ENCODE measurements at regions not wholly inside any gene's neighbourhood (a gene's known extent, or its start where the extent isn't known, plus 50 kb on each side); places are given as distances from the start of the nearest gene placed in this dataset.
"Not testable (repeated sequence)": the region's sequence is repeated elsewhere in the genome, so short reads cannot be mapped to it uniquely, and the experiment has no call there.

GRCh38 chr1:65079941-65080340 is 68.1 kb upstream of the AK4 start:
- H3K4me1 Mint-ChIP-seq: no peaks in the 10 kb centered on the region

GRCh38 chr1:65082346-65083040 is 65.5 kb upstream of the AK4 start:
- no peak overlapping the region for H3K27ac Mint-ChIP-seq
- no peak overlapping the region for H3K4me3 Mint-ChIP-seq
- peaks cover 1% of the 10 kb centered on the region for H3K36me3 Mint-ChIP-seq (ENCODE audit: low read depth)
- no peaks in the 10 kb centered on the region for H3K27me3 Mint-ChIP-seq (ENCODE audit: low read depth, poor library complexity)
- H3K4me1 Mint-ChIP-seq: no peaks in the 10 kb centered on the region
- no peak for DNase-seq
- TF ChIP-seq CTCF (IDR thresholded peaks at IDR 0.05): no peak
- peaks cover 11% of the 10 kb centered on the region for H3K9me3 Mint-ChIP-seq

More at GRCh38 chr1:65079941-65080340, 68.1 kb upstream of the AK4 start:
- Mint-ChIP-seq H3K27ac (no peak overlapping the region), H3K4me3 (no peak overlapping the region), H3K27me3 (ENCODE audit: low read depth, poor library complexity) (no peaks in the 10 kb centered on the region), H3K36me3 (ENCODE audit: low read depth) (no peaks in the 10 kb centered on the region), H3K9me3 (no peaks in the 10 kb centered on the region)
- no peak for TF ChIP-seq CTCF (IDR thresholded peaks at IDR 0.05)
- no peak for DNase-seq

GRCh38 chr1:65083263-65083896 is 64.6 kb upstream of the AK4 start:
- Mint-ChIP-seq H3K9me3 (peaks cover 17% of the 10 kb centered on the region), H3K27ac (no peak overlapping the region), H3K4me1 (no peaks in the 10 kb centered on the region), H3K36me3 (ENCODE audit: low read depth) (peaks cover 4% of the 10 kb centered on the region), H3K4me3 (no peak overlapping the region), H3K27me3 (ENCODE audit: low read depth, poor library complexity) (no peaks in the 10 kb centered on the region)
- no peak for DNase-seq
- TF ChIP-seq CTCF (IDR thresholded peaks at IDR 0.05): no peak

GRCh38 chr1:65084066-65084465 is 63.9 kb upstream of the AK4 start:
- Mint-ChIP-seq H3K27me3 (ENCODE audit: low read depth, poor library complexity) (no peaks in the 10 kb centered on the region), H3K27ac (no peak overlapping the region)

GRCh38 chr1:65087519-65087918 is 60.5 kb upstream of the AK4 start:
- H3K36me3 Mint-ChIP-seq (ENCODE audit: low read depth); H3K4me3 Mint-ChIP-seq; H3K4me1 Mint-ChIP-seq; H3K27me3 Mint-ChIP-seq (ENCODE audit: low read depth, poor library complexity); H3K27ac Mint-ChIP-seq; DNase-seq: not testable (repeated sequence)
- H3K9me3 Mint-ChIP-seq: peaks cover 21% of the 10 kb centered on the region

More at GRCh38 chr1:65084066-65084465, 63.9 kb upstream of the AK4 start:
- no peak for TF ChIP-seq CTCF (IDR thresholded peaks at IDR 0.05)
- DNase-seq: no peak
- peaks cover 21% of the 10 kb centered on the region for H3K9me3 Mint-ChIP-seq
- no peak overlapping the region for H3K4me3 Mint-ChIP-seq
- peaks cover 4% of the 10 kb centered on the region for H3K36me3 Mint-ChIP-seq (ENCODE audit: low read depth)
- no peaks in the 10 kb centered on the region for H3K4me1 Mint-ChIP-seq

GRCh38 chr1:65090406-65090805 is 57.6 kb upstream of the AK4 start:
- no peak for DNase-seq
- H3K36me3 Mint-ChIP-seq (ENCODE audit: low read depth): peaks cover 4% of the 10 kb centered on the region
- no peak overlapping the region for H3K4me3 Mint-ChIP-seq

More at GRCh38 chr1:65090406-65090805, 57.6 kb upstream of the AK4 start:
- TF ChIP-seq CTCF (IDR thresholded peaks at IDR 0.05): no peak
- H3K27ac Mint-ChIP-seq: no peak overlapping the region
- peaks cover 43% of the 10 kb centered on the region for H3K9me3 Mint-ChIP-seq
- H3K4me1 Mint-ChIP-seq: no peaks in the 10 kb centered on the region
- H3K27me3 Mint-ChIP-seq (ENCODE audit: low read depth, poor library complexity): no peaks in the 10 kb centered on the region
